ENCODE measurements at regions not wholly inside any gene's neighbourhood (a gene's known extent, or its start where the extent isn't known, plus 50 kb on each side); places are given as distances from the start of the nearest gene placed in this dataset.

- Histone ChIP-seq H3K4me3 (no peak overlapping the region), H3K9me3 (0 out of 2 replicates have a peak, but pooled peaks cover 4% of the 10 kb centered on the region), H4K20me1 (no peaks in the 10 kb centered on the region), H3K4me1 (no peaks in the 10 kb centered on the region), H3K27ac (no peak overlapping the region), H3K36me3 (no peaks in the 10 kb centered on the region), H3K27me3 (no peaks in the 10 kb centered on the region), H3K4me2 (no peak overlapping the region), H3K9ac (no peak overlapping the region)
- no peak for TF ChIP-seq Cebpa-rat (IDR thresholded peaks at IDR 0.05)
Observed at GRCh38 chr4:146998157-146998556, 52.5 kb upstream of the TTC29 start.

GRCh38 chr4:147003956-147004809 lies 58.5 kb upstream of the TTC29 start:
- H3K36me3 ChIP-seq: no peaks in the 10 kb centered on the region
- H3K27ac ChIP-seq: no peak overlapping the region
- no peak overlapping the region for H3K4me3 ChIP-seq
- no peak overlapping the region for H3K9ac ChIP-seq
- no peaks in the 10 kb centered on the region for H3K27me3 ChIP-seq
- H3K9me3 ChIP-seq: no peaks in the 10 kb centered on the region
- no peak for TF ChIP-seq Cebpa-rat (IDR thresholded peaks at IDR 0.05)
- H3K4me1 ChIP-seq: no peaks in the 10 kb centered on the region
- H4K20me1 ChIP-seq: no peaks in the 10 kb centered on the region
- no peak overlapping the region for H3K4me2 ChIP-seq

- Histone ChIP-seq H3K9ac (no peak overlapping the region), H4K20me1 (no peaks in the 10 kb centered on the region), H3K4me2 (no peak overlapping the region), H3K4me1 (no peaks in the 10 kb centered on the region), H3K4me3 (no peak overlapping the region), H3K36me3 (no peaks in the 10 kb centered on the region), H3K27ac (no peak overlapping the region), H3K27me3 (no peaks in the 10 kb centered on the region), H3K9me3 (no peaks in the 10 kb centered on the region)
- no peak for TF ChIP-seq Cebpa-rat (IDR thresholded peaks at IDR 0.05)
Observed at GRCh38 chr4:147006229-147006628, 60.6 kb upstream of the TTC29 start.

- Histone ChIP-seq H4K20me1 (no peaks in the 10 kb centered on the region), H3K27ac (no peak overlapping the region), H3K36me3 (no peaks in the 10 kb centered on the region), H3K4me2 (no peak overlapping the region), H3K4me3 (no peak overlapping the region), H3K9ac (no peak overlapping the region), H3K4me1 (no peaks in the 10 kb centered on the region), H3K9me3 (no peaks in the 10 kb centered on the region), H3K27me3 (no peaks in the 10 kb centered on the region)
- TF ChIP-seq Cebpa-rat (IDR thresholded peaks at IDR 0.05): no peak
Observed at GRCh38 chr4:147009875-147010274, 64.2 kb upstream of the TTC29 start.

- Histone ChIP-seq H3K4me3 (no peak overlapping the region), H3K9me3 (no peaks in the 10 kb centered on the region), H3K4me2 (no peak overlapping the region), H3K4me1 (no peaks in the 10 kb centered on the region), H3K27ac (no peak overlapping the region), H3K27me3 (no peaks in the 10 kb centered on the region), H4K20me1 (no peaks in the 10 kb centered on the region), H3K36me3 (no peaks in the 10 kb centered on the region), H3K9ac (no peak overlapping the region)
- TF ChIP-seq Cebpa-rat (IDR thresholded peaks at IDR 0.05): no peak
Observed at GRCh38 chr4:147011411-147011810, 65.7 kb upstream of the TTC29 start.

GRCh38 chr4:147012059-147012707 lies 66.5 kb upstream of the TTC29 start:
- H3K4me3 ChIP-seq: no peak overlapping the region
- H4K20me1 ChIP-seq: no peaks in the 10 kb centered on the region
- H3K27me3 ChIP-seq: no peaks in the 10 kb centered on the region
- H3K36me3 ChIP-seq: no peaks in the 10 kb centered on the region
- no peaks in the 10 kb centered on the region for H3K4me1 ChIP-seq
- no peaks in the 10 kb centered on the region for H3K9me3 ChIP-seq
- H3K27ac ChIP-seq: no peak overlapping the region
- no peak overlapping the region for H3K4me2 ChIP-seq
- no peak for TF ChIP-seq Cebpa-rat (IDR thresholded peaks at IDR 0.05)
- no peak overlapping the region for H3K9ac ChIP-seq

GRCh38 chr4:147014946-147015345 lies 69.3 kb upstream of the TTC29 start:
- no peak overlapping the region for H3K4me2 ChIP-seq
- TF ChIP-seq Cebpa-rat (IDR thresholded peaks at IDR 0.05): no peak
- no peaks in the 10 kb centered on the region for H4K20me1 ChIP-seq

GRCh38 chr4:147015491-147015890 lies 69.8 kb upstream of the TTC29 start:
- no peak overlapping the region for H3K27ac ChIP-seq
- no peaks in the 10 kb centered on the region for H3K4me1 ChIP-seq
- H3K4me3 ChIP-seq: no peak overlapping the region
- TF ChIP-seq Cebpa-rat (IDR thresholded peaks at IDR 0.05): no peak
- no peaks in the 10 kb centered on the region for H3K9me3 ChIP-seq
- H3K4me2 ChIP-seq: no peak overlapping the region
- H4K20me1 ChIP-seq: no peaks in the 10 kb centered on the region
- no peak overlapping the region for H3K9ac ChIP-seq
- H3K36me3 ChIP-seq: no peaks in the 10 kb centered on the region
- no peaks in the 10 kb centered on the region for H3K27me3 ChIP-seq

More at GRCh38 chr4:147014946-147015345, 69.3 kb upstream of the TTC29 start:
- Histone ChIP-seq H3K27me3 (no peaks in the 10 kb centered on the region), H3K4me3 (no peak overlapping the region), H3K9ac (no peak overlapping the region), H3K27ac (no peak overlapping the region), H3K4me1 (no peaks in the 10 kb centered on the region), H3K9me3 (no peaks in the 10 kb centered on the region), H3K36me3 (no peaks in the 10 kb centered on the region)

- H3K9ac ChIP-seq: no peak overlapping the region
- no peaks in the 10 kb centered on the region for H4K20me1 ChIP-seq
- no peak overlapping the region for H3K4me3 ChIP-seq
- H3K27me3 ChIP-seq: no peaks in the 10 kb centered on the region
- no peaks in the 10 kb centered on the region for H3K4me1 ChIP-seq
- H3K27ac ChIP-seq: no peak overlapping the region
- H3K9me3 ChIP-seq: no peaks in the 10 kb centered on the region
- no peaks in the 10 kb centered on the region for H3K36me3 ChIP-seq
- no peak overlapping the region for H3K4me2 ChIP-seq
- no peak for TF ChIP-seq Cebpa-rat (IDR thresholded peaks at IDR 0.05)
Observed at GRCh38 chr4:147017081-147017480, 71.4 kb upstream of the TTC29 start.

- TF ChIP-seq Cebpa-rat (IDR thresholded peaks at IDR 0.05): no peak
- no peak overlapping the region for H3K4me3 ChIP-seq
- no peaks in the 10 kb centered on the region for H3K27me3 ChIP-seq
- H3K36me3 ChIP-seq: no peaks in the 10 kb centered on the region
- no peak overlapping the region for H3K27ac ChIP-seq
- no peaks in the 10 kb centered on the region for H3K9me3 ChIP-seq
- H3K4me1 ChIP-seq: no peaks in the 10 kb centered on the region
- no peak overlapping the region for H3K4me2 ChIP-seq
- H4K20me1 ChIP-seq: no peaks in the 10 kb centered on the region
- no peak overlapping the region for H3K9ac ChIP-seq
Observed at GRCh38 chr4:147019091-147019490, 73.4 kb upstream of the TTC29 start.
